Skin of body (tissue), 1 donor: ENCODE measurements at regions not wholly inside any gene's neighbourhood (a gene's known extent, or its start where the extent isn't known, plus 50 kb on each side); places are given as distances from the start of the nearest gene placed in this dataset.

Source experiments
- DNase-seq: peaks from one replicate; lab custom pipeline; 2025; lab: John Stamatoyannopoulos, UW

- no peak for DNase-seq
Observed at GRCh38 chr6:167491438-167492099, 166.7 kb downstream of the TTLL2 start.

GRCh38 chr6:167492100-167492449 lies 167.2 kb downstream of the TTLL2 start:
- DNase-seq: no peak

GRCh38 chr6:167493310-167493709 lies 168.4 kb downstream of the TTLL2 start:
- no peak for DNase-seq

- DNase-seq: peak; percentile 50
Observed at GRCh38 chr6:167493976-167494697, 169.3 kb downstream of the TTLL2 start.

GRCh38 chr6:167494698-167495435 lies 170.0 kb downstream of the TTLL2 start:
- DNase-seq: no peak

- no peak for DNase-seq
Observed at GRCh38 chr6:167495506-167496401, 170.9 kb downstream of the TTLL2 start.

- no peak for DNase-seq
Observed at GRCh38 chr6:167496707-167497106, 171.8 kb downstream of the TTLL2 start.

- DNase-seq: no peak
Observed at GRCh38 chr6:167497428-167498056, 172.7 kb downstream of the TTLL2 start.

- DNase-seq: no peak
Observed at GRCh38 chr6:167499161-167499660, 174.3 kb downstream of the TTLL2 start.

GRCh38 chr6:167500961-167501360 lies 176.1 kb downstream of the TTLL2 start:
- no peak for DNase-seq

GRCh38 chr6:167501831-167502385 lies 177.0 kb downstream of the TTLL2 start:
- DNase-seq: no peak

GRCh38 chr6:167502471-167502870 lies 177.6 kb downstream of the TTLL2 start:
- DNase-seq: no peak

- no peak for DNase-seq
Observed at GRCh38 chr6:167504385-167504961, 179.6 kb downstream of the TTLL2 start.

- DNase-seq: no peak
Observed at GRCh38 chr6:167505199-167505598, 180.3 kb downstream of the TTLL2 start.

- no peak for DNase-seq
Observed at GRCh38 chr6:167505782-167506181, 180.9 kb downstream of the TTLL2 start.

- DNase-seq: no peak
Observed at GRCh38 chr6:167506443-167507301, 181.8 kb downstream of the TTLL2 start.

- DNase-seq: no peak
Observed at GRCh38 chr6:167507376-167507945, 182.6 kb downstream of the TTLL2 start.

- no peak for DNase-seq
Observed at GRCh38 chr6:167508919-167509852, 184.3 kb downstream of the TTLL2 start.
